ENCODE measurements at regions not wholly inside any gene's neighbourhood (a gene's known extent, or its start where the extent isn't known, plus 50 kb on each side); places are given as distances from the start of the nearest gene placed in this dataset.

DNA sequence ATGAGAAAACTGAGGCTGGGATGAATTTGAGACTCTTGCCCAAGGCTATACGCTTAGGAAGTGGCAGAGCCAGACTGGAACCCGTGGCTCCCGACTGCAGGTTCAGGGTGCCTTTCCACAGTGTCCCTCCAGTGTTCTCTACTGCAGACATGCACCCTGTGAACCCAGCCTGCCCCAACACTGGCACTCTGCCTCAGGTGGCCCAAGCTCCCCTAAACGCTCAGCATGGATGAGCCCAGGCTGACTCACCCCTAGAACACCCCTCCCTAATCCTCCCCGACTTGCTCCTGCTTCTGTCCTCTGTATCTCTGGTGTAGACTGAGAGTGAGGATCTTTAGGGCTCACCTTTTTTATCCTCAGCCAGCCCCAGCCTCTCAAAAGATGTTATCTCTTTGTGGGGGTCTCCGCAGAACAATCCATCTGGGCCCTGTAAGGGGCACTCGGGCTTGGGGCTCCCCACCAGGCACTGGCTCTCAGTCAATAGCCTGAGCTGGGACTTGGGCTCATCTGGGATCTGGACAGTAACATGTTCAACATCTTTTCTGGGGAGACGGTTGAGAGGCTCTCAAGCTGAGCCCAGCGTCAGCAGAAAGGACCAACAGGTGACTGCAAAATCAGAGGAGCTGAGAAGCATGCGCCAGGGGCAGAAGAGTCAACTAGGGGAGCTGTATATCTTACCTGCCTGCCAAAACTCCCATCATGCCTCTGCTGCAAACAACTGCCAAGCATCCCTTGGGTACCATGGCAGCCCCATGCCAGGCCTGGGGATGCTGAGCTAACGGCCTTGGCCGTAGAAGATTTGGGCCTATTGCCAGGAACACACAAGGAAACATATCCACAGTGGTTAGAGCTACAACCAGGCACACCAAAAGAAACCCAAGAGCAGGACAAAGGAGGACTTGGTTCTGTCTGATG lies 176.2 kb downstream of the BUD13 start:
- no peak for DNase-seq

DNA sequence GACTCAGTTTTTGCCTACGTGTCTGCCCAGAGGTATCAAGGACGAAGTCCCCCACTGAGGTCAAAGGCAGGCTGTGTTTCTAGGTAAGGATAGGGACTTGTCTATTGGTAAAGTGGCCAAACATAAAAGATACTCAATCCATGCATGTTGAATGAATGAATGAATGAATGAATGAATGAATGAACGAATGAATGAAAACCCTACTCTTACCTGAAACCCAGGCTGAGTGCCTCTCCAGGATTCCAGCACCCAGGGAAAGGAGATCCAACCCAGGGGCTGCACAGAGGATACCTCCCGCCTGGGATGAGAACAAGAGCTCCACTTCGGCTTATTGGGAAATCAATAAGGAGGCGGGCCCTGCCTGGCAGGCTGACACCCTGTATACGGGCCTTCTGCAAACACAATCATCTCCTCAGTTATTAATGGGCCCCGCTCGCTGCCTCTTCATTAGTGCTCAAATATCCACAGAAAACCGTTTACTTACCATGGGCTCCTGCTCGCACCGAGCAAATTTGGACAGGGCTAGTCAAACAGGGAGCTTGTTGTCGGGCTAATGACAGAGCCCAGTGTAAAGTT lies 177.4 kb downstream of the BUD13 start:
- DNase-seq: no peak

DNA sequence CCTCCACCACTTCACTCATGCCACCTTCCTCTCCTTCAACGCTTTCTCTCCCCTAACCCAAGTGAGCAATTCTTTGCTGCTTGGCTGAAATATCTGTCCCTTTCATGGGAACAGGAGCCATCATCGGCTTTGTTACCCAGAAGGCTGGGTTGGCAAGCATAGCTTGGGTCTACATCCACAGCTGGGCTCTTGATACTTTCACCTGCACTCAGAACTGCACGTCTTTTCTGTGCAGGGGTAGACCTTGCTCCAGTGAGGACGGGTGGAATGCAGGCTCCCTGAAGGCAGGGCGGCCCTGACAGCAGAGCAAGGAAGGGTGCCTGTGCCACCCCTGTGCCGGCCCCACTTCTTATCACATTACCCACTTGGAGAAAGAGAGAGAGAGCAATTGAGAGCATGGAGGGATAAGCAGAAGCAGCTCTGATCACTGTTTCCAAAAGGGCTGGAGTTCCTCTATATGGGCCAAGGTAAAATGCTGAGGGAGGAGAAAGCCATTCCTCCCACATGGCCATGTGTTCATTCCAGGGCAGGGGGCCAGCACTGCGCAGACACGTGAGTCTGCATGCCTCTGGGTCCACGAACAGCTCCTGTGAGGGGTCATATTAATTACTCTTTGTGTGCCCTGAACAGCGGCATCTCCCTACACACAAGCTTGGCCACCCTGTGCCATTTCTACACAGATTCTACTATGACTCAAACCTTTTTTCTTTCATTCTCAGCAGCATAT lies 181.8 kb downstream of the BUD13 start:
- no peak for DNase-seq

DNA sequence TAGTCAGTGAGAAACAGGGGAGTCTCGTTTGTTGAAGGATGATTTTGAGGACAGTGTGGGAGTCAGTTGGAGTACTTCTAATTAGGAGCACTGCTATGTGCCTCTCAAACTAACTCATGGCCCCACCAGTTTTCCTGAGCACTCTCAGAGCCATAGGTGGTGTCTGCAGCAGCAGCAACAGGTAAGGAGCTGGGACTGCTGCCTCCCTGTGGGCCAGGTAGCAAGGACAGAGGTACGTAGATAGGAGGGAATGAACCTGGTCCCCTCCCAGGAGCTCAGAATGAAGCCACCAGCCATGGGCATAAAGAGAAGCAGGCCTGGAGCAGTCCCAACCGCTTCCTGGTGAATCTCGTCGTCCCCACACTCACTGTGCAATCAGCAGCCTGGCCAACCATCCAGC lies 183.4 kb downstream of the BUD13 start:
- no peak for DNase-seq

DNA sequence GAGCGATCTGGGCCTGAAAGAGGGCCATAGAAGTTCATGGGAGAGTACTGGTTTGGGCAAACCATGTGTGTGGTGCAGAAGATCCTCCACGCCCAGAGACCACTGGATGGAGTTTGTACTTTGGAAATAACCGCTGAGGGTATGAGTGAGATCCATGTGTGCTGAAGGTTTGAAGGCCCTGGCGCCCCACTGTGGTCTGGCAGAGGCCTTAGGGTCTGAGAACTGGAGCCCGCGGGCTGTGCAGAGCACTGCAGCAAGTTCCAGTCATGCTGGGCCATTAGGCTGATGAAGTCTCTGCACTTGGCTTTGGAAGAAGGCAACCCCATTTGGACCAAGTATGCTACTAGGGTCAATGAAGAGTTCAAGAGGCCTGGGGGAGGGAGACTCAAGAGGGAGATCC lies 186.4 kb downstream of the BUD13 start:
- DNase-seq: no peak

DNA sequence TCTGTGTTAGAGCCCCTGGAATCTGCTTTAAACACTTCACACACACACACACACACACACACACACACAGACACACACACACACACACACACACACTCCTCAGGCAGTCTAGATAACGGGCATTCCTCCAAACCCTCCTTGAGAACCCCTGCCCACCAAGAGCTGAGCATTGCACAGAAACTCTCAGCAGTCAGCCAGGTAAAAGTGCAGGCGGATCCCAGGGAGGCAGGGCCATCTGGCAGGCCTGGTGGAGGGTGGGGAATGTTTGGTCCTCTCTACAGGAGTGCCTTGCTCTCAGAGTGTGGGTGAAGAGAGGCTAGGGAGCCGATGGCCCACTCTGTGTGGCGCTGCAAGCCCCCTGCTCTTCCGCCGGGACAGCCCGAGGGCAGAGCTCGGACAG lies 190.2 kb downstream of the BUD13 start:
- DNase-seq: no peak

DNA sequence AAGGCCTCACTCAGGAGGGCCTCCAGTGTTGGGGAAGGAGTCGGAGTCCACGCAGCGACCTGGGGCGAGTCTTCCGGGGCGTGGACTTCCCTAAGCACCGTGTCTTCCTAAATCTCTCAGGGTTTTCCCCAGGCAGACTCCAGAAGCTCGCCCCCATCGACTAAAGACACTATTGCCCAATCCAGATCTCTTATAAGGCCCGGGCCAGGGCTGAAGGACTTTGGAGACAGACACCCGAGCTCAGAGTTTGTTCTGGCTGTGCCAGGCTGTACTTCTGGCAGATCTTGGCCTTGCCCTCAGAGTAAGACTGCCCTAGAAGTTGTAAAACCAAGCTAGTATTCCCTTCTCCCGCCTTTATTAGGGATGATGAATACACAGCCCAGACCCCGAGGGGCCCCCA lies 191.4 kb downstream of the BUD13 start:
- DNase-seq: no peak

DNA sequence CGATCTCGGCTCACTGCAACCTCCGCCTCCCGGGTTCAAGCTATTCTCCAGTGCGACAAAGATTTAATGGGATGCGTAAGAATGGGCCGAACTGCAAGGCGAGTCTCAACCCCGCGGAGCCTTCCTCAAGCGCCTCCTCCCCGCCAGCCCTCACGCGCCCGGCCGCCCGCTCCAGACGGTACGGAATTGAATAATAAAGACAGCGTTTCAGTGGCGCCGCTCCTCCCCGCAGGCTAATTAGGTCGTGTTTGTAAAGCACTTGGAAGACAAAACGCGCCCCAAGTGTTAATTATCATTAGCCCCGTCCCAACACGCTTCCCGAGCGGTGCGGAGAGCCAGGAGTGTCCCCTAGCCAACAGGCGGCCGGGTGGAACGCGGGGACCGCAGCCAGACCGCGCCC lies 192.0 kb downstream of the BUD13 start:
- no peak for DNase-seq

DNA sequence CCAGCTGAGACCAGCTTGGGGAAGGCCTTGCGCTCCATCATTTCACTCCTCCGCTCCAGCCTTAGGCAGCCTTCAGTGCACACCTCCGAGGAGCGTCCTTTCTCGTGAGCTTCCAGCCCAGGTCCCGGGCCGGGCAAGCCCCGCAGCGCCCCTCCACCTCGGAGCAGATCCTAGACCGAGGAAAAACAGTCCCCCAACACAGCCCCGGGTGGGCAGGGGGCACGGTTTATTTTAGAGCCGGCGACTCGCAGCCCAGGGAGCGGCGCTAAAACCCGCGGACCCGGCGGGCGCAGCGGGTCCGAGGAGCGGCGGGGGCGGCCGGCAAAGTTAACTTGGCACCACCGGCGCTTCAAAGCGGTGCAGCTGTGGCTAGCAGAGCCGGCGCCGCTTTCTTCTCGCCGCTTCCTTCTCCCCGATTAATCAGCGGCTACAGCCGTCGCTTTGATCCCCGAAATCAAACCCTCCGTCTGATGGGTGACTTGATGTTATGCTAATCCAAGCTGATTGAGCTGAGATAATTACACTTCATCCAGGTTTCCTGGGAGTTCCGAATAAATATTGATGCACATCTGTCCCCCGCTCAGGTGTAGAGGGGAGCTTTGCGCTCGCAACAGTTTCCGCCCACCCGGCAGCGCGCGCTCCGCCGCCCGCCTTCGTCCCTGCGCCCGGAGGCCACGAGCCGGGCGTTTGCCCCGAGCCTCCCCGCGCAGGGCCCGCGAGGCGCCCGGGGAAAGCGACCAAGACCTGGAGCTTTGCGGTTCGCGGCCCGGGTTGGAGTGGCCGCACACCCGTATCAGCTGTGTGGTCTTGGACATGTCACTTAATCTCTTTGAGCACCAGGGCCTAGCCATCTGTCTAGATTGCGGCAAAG lies 192.7 kb downstream of the BUD13 start:
- no peak for DNase-seq

DNA sequence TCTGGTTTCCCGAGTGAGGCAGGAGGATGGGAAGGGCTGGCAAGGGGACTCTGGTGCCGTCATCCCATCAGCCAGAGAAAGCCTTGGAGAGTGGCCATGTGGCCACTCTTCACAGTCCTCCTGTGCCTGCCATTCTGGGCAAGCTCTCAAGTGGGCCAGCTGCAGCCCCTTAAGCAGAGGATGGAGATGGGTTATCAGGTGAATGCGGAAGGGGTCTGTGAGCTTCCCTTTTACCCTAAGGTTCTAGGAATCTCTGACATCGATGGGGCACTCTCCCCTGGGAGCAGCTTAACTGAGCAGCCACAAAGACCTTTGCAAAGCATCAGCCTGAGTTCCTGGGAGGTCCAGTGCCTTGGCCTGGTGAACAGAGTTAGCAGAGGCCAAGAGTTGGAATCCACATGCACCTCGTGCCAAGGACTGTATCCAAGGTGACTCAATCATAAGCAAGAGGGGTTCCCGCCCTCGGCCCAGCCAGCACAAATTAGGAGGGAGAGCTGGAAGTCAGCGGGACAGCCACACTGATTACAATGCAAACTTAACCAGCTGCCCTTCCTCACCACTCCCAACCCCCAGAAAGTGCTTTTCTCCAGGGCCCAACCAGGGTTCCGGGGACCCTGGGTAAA lies 193.6 kb downstream of the BUD13 start:
- no peak for DNase-seq

DNA sequence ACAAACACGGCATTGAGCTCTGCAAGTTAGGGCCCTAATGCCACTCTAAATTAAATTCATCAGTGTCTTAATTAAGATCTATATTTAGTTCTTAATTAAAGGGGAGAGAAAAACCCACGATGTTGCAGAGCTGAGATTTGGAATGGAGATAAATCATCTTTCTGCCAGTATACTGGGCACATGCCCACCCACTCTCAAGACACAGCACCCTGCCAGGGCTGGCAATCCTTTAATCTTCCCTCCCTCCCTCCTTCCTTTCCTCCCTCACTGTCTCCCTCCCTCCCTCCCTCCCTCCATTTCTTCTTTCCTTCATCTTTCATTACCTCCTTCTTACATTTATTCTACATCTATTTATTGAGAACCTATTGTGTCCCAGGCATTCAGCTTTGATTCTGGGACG lies 194.8 kb downstream of the BUD13 start:
- no peak for DNase-seq

DNA sequence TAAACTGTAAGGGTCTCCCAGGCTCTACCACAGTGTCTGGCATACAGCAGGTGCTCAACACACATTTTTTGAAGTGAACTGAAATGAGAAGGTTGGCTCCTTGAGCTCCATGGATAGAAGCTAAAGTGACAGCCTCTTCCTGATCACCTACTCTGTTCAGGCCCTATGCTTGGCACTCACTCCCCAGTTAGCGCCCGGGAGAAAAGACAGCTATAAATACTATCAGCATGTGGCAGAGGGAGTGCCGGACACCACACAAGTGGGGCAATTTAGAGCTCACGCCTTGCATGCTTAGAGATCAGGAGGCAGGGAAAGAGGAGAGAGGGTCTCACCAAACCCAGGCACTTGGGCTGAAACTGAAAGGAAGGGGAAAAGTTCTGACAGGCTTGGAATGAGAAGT lies 195.5 kb downstream of the BUD13 start:
- DNase-seq: no peak

DNA sequence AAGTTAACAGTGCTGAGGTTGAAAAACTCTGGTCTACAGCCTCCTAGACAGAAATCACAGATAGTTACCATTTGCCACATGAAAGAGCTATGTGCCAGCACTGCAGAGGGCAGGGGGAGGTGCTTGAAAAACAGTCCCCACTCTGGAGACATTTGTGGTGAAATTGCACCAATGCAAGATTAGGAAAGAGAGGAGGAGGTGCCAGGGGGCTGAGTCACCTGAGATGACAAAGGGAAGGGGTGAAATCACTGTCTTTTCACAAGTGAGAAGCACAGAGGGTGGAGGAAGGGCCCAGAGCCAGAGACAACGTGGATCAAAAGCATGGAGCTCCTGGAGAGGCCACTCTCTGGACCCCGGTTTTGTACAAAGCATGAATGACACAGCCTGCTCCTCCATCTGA lies 196.3 kb downstream of the BUD13 start:
- DNase-seq: no peak

DNA sequence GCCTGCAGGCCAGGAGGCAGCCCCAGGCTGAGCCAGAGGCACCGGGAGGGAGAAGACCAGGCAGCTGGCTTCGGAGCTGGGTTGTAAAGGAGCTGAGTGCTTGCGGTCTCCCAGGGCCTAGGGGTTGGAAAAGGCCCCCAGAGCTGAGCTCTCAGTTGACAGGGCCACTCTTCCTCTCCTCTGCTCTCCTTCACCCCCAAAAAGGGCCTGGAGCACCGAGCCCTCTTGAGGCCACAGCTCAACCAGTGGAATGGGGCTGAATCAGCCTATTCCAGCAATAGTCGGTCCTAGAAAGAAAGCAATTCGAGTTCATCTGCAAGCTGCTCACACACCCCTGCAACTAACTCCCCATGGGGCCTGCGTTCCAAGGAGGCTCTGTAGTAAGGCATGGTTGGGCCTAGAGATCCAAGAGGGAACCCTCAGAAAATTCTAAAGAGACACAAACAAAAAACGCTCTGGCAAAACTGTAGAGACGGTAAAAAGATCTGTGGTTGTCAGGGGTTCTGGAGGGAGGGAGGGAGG lies 205.0 kb downstream of the BUD13 start:
- DNase-seq: no peak

DNA sequence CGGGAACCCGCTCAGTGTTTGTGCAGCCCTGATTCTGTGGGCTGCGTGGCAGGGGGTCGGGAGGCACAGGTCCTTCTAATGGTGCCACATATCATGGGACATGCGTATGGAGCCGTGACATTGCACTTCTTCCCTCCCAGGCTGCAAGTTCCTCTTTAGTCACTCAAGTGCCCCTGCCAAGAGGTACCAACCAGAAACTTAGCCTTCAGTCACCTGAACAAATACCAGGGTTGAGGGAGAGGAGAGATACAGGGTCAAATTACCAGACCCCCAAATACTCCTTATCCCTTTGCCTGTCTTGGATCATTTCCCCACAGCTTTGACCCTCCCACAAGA lies 209.1 kb downstream of the BUD13 start:
- no peak for DNase-seq

DNA sequence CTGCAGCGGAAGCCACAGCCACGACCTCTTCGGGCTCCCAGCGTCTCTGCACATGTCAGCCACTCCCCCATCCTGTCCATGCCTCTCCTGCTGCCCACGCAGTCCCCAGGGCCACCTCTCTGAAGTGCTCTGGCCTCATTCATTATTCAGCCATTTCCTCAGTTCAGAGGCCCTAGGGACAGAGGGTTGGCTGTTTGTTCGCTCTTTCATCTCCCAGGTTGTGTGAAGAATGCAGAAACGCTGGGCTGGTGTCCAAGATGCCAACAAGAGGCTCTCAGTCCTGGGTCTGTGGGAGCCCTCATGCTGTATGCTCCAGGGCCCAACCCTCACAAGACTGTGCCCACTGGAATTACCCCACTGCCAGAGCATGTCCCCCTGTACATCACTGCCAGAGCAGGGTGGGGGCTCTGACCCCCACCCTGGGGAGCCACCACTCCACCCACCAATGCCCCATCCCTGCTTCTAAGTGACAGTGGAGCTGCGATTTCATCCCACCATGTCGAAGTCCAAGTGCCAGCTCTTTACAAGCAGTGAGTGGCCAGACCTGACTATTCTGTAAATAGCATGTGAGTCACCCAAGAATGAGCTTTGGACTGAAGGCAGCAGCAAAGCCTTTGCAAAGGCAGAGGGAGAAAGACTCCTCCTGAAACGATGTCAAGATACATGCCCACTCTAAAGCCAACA lies 209.6 kb downstream of the BUD13 start:
- no peak for DNase-seq

DNA sequence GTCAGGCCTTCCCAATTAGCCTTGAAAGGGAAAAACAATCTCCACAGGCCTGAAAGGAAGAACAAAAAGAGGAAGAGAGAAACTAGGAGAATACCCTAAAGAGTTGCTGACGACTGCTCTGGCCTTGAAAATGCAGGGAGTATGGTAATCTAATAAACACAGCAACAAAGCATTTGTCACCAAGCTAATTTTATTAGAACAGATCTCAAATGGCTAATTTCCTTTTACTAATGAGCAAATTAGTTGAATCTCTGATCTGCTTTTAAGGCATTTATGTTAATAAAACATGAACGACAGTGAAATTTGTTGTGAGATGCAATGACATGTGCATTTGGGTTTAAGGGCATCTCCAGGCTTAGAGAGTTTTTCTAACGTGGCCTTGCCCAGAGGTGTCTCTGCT lies 212.2 kb downstream of the BUD13 start:
- no peak for DNase-seq

DNA sequence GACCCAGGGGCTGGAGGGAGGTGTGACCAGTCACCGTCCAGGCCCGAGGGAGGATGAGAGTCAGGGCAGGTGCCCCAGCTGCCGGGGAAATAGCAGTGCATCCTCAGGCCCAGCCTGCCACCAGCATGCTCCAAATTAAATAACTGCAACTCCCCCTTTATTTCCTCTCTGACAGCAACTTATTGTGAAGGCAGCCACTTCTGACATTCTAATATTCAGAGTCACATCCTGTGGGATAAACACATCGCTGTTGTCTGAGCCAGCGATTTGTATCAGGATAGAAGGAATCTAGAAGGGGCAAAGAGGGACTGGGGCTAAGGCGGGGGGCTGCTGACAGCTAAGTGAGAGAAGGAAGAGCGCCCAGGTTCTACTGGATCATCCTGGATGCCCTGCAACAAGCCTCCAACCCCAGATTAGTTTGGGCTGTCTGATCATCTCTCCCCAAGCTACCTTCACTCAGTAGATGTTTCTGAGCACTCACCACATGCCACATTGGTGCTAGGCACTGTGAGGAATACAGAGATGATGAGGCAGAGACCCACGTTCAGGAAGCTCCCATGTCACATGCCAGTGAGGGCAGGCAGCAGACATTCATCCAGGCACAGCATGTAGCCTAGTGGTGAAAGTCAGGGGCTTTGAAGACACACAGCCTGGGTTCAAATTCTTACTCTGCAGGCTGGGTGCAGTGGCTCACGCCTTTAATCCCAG lies 214.1 kb downstream of the BUD13 start:
- no peak for DNase-seq

DNA sequence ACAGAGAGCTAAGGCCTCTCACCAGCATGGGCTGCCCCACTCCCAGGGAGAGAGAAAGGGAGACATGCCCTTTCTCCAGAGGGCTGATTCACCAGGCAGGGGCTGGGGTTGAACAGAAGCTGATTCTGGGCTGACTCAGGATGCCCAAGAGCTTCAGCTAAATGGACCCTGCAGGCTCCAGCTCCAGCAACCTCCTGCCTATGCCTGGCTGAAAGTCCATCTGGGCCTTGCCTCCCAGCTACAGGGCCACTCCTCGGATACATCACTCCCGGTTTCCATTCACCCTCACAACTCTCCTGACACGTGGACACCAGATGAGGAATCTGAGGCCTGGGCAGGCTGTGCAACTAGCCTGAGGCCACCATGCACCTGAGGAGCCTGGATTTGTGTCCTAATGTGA lies 215.5 kb downstream of the BUD13 start:
- no peak for DNase-seq

DNA sequence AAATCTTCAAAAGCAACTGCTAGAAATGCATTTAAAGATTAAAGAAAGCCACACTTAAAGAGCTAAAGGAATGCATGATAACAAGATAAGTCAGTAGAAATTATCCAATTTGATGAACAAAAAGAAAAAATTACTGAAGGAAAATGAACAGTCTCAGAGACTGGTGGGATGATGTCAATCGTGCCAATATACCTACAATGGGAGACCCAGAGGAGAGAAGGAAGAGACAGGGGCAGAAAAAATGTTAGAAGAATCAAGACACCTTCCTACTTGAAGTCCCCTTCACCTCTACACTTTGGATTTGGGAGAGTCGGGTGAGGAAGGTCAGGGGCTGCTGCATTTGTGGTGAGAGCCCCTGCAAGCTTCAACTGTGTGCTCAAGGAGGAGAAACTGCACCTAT lies 216.3 kb downstream of the BUD13 start:
- no peak for DNase-seq

DNA sequence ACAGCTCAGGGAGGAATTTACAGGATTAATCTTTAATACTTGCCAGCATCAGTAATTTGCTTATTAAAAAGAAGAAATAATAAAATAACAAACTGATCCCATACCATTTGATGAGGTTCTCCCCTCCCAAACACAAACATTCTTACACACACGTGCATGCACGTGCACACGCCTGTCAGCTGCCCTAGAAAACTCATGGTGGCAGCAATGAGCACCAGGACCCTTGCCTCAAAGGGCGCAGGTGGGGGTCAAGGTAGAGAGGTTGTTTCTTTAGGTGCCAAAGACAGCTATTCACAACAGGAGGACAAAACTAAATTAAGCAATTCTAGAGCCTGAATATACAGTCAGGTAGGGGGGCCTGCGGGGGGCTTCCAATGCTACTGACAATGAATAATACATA lies 219.3 kb downstream of the BUD13 start:
- no peak for DNase-seq

Data from activated T-cell treated with anti-CD3 and anti-CD28 coated beads for 4 hours (primary cell).